ENCODE measurements at regions not wholly inside any gene's neighbourhood (a gene's known extent, or its start where the extent isn't known, plus 50 kb on each side); places are given as distances from the start of the nearest gene placed in this dataset.

DNA sequence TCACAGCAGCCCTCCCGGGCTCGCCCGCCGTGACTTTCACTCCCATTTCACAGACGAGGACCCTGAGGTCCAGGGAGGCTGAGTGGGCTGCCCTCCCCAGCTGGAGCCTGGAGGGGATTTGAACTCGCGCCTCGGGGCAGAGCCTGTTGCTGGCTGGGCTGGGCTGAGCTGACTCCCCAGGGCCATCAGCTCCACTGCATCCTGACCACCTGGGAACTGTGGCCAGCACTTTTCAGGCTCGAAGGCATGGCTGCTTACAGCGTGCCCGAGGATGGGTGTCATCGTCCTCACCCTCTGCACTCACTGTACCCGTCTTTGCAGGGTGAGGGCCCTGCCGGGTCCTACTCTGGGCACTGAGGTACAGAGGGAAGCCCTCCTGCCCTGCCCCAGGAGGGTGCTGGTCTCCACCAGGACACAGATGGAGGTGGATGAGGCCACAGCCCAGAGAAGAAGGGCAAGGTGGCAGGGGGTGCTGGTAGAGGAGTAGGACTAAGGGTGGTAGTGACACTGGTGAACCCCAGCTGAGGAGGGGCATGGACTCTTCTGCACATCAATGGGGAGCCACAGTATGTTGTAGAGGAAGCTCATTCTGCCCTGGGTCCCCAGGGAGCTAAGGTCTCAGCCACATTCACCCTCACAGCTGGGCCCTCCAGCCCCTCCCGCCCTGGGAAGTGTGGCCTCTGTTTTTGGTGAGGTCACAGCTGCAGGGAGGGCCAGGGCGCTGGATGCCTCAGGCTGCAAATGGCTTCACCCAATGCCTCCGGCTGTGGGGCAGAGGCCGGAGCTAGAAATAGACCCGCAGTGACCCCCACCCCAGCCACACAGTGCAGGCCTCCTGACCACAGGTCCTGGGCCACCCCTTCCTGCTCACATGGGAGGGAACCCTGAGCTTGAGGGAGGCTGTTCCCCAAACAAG is 365.1 kb upstream of the SFSWAP start:
- no peak for ATAC-seq (ENCODE audit: poor library complexity)
- H3K27ac ChIP-seq (ENCODE audit: low read depth in 1 of 2, low read length in 2 of 2): no peak overlapping the region
- no peak overlapping the region for H3K4me3 Mint-ChIP-seq
- peaks cover 11% of the 10 kb centered on the region for H3K27me3 Mint-ChIP-seq
- no peaks in the 10 kb centered on the region for H3K4me1 ChIP-seq (ENCODE audit: insufficient read depth, low read length)
- no peaks in the 10 kb centered on the region for H3K36me3 Mint-ChIP-seq (ENCODE audit: low read depth)
- H3K36me3 ChIP-seq (ENCODE audit: insufficient read depth, low read length): no peaks in the 10 kb centered on the region
- peaks cover 0 to 4% of the 10 kb centered on the region in 2 experiments for H3K9me3 ChIP-seq (ENCODE audit: control insufficient read depth in 1 of 2, insufficient read depth in 1 of 2, low read length in 2 of 2)
- no peaks in the 10 kb centered on the region for H3K4me1 Mint-ChIP-seq (ENCODE audit: low read depth)
- ChIA-PET POLR2A (no interaction called here), CTCF (no interaction called here)
- TF ChIP-seq, protein P1, sequence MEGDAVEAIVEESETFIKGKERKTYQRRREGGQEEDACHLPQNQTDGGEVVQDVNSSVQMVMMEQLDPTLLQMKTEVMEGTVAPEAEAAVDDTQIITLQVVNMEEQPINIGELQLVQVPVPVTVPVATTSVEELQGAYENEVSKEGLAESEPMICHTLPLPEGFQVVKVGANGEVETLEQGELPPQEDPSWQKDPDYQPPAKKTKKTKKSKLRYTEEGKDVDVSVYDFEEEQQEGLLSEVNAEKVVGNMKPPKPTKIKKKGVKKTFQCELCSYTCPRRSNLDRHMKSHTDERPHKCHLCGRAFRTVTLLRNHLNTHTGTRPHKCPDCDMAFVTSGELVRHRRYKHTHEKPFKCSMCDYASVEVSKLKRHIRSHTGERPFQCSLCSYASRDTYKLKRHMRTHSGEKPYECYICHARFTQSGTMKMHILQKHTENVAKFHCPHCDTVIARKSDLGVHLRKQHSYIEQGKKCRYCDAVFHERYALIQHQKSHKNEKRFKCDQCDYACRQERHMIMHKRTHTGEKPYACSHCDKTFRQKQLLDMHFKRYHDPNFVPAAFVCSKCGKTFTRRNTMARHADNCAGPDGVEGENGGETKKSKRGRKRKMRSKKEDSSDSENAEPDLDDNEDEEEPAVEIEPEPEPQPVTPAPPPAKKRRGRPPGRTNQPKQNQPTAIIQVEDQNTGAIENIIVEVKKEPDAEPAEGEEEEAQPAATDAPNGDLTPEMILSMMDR (IDR thresholded peaks at IDR 0.05): no peak
- no peak overlapping the region for H3K27ac Mint-ChIP-seq
- intact Hi-C loops (cut with DNase I, micrococcal nuclease): no loop called here
- H3K27me3 ChIP-seq (ENCODE audit: control insufficient read depth in 1 of 2, insufficient read depth in 2 of 2, low read length in 2 of 2): peaks cover 2 to 4% of the 10 kb centered on the region in 2 experiments
- H3K9me3 Mint-ChIP-seq: no peaks in the 10 kb centered on the region
- no peak for DNase-seq
- H3K4me3 ChIP-seq (ENCODE audit: low read length): no peak overlapping the region

GRCh38 chr12:131346555-131347344 is 364.1 kb upstream of the SFSWAP start:
- Histone ChIP-seq H3K9me3 (ENCODE audit: control insufficient read depth in 1 of 2, insufficient read depth in 1 of 2, low read length in 2 of 2) (peaks cover 0 to 4% of the 10 kb centered on the region in 2 experiments), H3K27me3 (ENCODE audit: control insufficient read depth in 1 of 2, insufficient read depth in 2 of 2, low read length in 2 of 2) (peaks cover 2 to 4% of the 10 kb centered on the region in 2 experiments), H3K4me1 (ENCODE audit: insufficient read depth, low read length) (no peaks in the 10 kb centered on the region), H3K36me3 (ENCODE audit: insufficient read depth, low read length) (no peaks in the 10 kb centered on the region), H3K4me3 (ENCODE audit: low read length) (no peak overlapping the region), H3K27ac (ENCODE audit: low read depth in 1 of 2, low read length in 2 of 2) (no peak overlapping the region)
- no peak overlapping the region for H3K4me3 Mint-ChIP-seq
- CTCF ChIA-PET: no interaction called here
- H3K27me3 Mint-ChIP-seq: peaks cover 11% of the 10 kb centered on the region
- no peaks in the 10 kb centered on the region for H3K4me1 Mint-ChIP-seq (ENCODE audit: low read depth)
- no peak overlapping the region for H3K27ac Mint-ChIP-seq
- no peaks in the 10 kb centered on the region for H3K36me3 Mint-ChIP-seq (ENCODE audit: low read depth)
- DNase-seq (no peak), ATAC-seq (ENCODE audit: poor library complexity) (no peak)
- TF ChIP-seq, protein P1 (IDR thresholded peaks at IDR 0.05): no peak
- POLR2A ChIA-PET: no interaction called here
- intact Hi-C loops (cut with DNase I, micrococcal nuclease): no loop called here
- no peaks in the 10 kb centered on the region for H3K9me3 Mint-ChIP-seq

DNA sequence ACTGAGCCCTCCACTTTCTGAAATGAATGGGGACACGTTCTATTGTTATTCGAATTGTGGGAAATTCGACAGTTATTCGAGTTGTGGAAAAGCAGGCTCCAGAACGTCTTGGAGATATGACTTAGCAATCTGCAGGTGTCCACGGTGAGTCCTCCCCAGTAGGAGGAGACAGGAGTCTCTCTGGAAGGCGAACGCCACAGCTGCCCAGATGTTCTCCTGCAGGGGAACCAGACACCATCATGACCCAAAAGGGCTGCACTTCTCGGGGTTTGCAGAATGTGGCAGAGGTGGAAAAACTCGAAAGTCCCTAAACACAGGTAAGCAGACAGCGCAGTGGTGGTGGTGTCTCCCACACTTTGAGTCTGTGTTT is 363.6 kb upstream of the SFSWAP start:
- TF ChIP-seq, protein P1 (IDR thresholded peaks at IDR 0.05): no peak
- Mint-ChIP-seq H3K36me3 (ENCODE audit: low read depth) (no peaks in the 10 kb centered on the region), H3K27me3 (peaks cover 11% of the 10 kb centered on the region), H3K4me1 (ENCODE audit: low read depth) (no peaks in the 10 kb centered on the region), H3K4me3 (no peak overlapping the region), H3K9me3 (no peaks in the 10 kb centered on the region), H3K27ac (no peak overlapping the region)
- no peak overlapping the region for H3K4me3 ChIP-seq (ENCODE audit: low read length)
- H3K27ac ChIP-seq (ENCODE audit: low read depth in 1 of 2, low read length in 2 of 2): no peak overlapping the region
- H3K27me3 ChIP-seq (ENCODE audit: control insufficient read depth in 1 of 2, insufficient read depth in 2 of 2, low read length in 2 of 2): peaks cover 2 to 4% of the 10 kb centered on the region in 2 experiments
- no peaks in the 10 kb centered on the region for H3K36me3 ChIP-seq (ENCODE audit: insufficient read depth, low read length)
- ATAC-seq (ENCODE audit: poor library complexity) (no peak), DNase-seq (no peak)
- H3K9me3 ChIP-seq (ENCODE audit: control insufficient read depth in 1 of 2, insufficient read depth in 1 of 2, low read length in 2 of 2): peaks cover 0 to 4% of the 10 kb centered on the region in 2 experiments
- CTCF ChIA-PET: no interaction called here
- POLR2A ChIA-PET: no interaction called here
- intact Hi-C loops (cut with DNase I, micrococcal nuclease): no loop called here
- H3K4me1 ChIP-seq (ENCODE audit: insufficient read depth, low read length): no peaks in the 10 kb centered on the region
